Globus pallidus (tissue), 1 donor: ENCODE measurements at regions not wholly inside any gene's neighbourhood (a gene's known extent, or its start where the extent isn't known, plus 50 kb on each side); places are given as distances from the start of the nearest gene placed in this dataset.

Experiments
- DNase-seq: peaks from one replicate; pipeline ENCODE4 v3.0.0-alpha.2; 2015; ENCODE audit warnings: low spot score

DNA sequence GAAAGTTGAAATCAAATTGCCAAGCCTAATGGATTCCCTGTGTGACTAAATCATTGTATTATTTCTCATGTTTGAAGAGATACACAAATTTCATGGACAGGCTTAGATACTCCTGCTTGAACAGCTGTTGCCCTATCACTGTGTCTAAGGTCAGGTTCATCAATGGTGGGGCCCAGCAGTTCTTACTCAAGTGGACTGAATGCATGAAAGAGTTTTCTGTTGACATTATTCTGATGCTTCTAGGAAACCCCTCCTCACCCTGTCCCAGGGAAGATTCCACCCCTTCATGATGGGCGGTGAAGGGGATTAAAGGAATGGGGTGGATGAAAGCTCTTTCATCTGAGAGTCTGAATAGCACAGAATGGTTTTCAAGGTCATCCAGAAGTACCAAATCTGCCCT lies 148.8 kb downstream of the INO80D start:
- DNase-seq = no peak

DNA sequence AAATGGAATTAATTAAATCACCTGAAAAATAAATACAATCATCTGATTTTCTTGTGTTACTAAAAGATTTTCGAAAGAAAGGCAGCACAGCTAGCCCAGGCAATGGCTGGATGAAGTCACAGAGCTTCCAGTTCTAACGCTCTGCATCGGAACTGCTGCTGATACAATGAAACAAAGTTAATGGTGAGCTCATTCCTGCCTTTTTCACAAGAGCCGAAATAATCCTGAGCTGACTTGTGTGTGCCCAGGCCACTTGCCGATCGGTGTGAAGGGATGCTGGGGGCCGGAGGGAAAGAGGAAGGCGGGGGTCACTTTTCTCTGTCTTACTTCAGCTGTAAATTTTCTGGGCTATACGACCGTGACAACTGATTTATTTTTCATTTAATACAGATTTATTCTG lies 149.5 kb downstream of the INO80D start:
- DNase-seq = no peak

DNA sequence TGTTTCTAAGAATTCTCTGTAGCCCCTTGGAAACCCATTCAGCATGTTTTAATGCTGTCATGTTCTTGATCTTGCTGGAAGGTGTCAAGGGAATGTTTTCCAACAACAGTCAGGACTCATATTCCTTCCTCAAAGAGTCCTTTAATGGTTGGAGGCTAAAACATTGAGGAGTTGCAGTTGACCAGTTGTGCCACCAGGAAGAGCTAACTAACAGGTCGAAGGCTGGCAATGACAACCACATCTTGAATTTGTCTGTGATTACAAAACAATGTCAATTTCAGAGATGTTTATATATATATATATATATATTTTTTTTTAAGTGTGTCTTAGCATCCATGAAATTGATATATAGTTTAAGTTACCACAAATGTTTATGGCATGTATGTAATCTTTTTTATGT lies 151.5 kb downstream of the INO80D start:
- DNase-seq = no peak

GRCh38 chr2:205932861-205933260 lies 153.1 kb downstream of the INO80D start:
- DNase-seq = no peak

DNA sequence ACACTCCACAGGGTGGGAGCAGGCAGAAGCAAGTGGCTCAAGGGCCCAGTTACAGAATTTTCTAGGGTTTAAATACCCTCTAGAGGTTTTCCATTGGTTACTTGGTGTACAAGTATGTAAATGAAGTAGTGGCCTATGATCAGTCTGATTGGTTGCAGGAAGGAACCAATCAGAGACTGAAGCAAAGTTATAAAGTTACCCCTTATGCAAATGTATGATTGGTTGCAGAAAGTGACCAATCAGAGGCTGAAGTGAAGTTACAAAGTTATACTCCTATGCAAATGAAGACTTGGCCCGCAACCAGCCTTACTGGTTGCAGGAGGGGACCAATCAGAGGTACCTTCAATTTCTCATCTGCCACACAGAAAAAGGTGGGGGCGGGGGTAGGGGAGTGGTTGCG lies 154.6 kb downstream of the INO80D start:
- no peak for DNase-seq

DNA sequence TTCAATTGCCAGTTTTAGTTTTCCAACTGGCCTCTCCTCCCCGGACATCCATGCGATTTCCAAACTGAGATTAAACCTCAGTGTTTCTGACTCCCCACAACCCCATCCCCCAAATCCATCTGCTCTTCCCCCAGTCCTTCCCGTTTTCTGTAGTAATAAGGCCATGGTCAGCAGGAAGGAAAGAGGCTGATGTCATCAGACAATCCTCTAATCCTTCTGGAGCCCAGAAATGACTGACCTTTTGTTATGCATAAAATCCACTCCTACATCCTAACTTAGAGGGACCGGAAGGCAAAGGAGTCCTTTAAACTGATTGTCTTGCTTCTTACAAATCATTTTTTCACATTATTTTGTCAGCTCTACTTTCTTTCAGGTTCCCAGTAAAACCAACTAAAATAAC lies 155.8 kb downstream of the INO80D start:
- DNase-seq = no peak

GRCh38 chr2:205929246-205929942 lies 156.6 kb downstream of the INO80D start:
- no peak for DNase-seq

- peak; percentile 48 for DNase-seq
Observed at GRCh38 chr2:205925373-205926337, 160.3 kb downstream of the INO80D start.

DNA sequence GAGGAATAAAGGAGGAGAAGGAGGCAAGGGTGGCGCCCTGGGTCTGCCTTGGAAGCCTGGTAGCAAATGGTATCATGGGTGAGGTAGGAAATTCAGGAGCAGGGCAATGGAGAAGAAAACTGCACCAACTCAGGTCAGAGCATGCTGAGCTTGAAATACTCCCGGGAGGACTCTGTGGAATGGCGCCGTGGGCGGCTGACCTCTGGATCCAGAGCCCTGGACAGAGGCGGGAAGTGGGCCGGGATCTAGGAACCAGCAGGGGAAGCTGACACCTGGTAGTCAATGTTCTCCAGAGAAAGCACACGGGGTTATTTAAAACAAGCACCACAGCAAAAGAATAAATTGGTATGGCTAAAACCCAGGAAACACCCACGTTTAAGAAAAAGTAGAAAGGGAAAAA lies 161.3 kb downstream of the INO80D start:
- DNase-seq = no peak

DNA sequence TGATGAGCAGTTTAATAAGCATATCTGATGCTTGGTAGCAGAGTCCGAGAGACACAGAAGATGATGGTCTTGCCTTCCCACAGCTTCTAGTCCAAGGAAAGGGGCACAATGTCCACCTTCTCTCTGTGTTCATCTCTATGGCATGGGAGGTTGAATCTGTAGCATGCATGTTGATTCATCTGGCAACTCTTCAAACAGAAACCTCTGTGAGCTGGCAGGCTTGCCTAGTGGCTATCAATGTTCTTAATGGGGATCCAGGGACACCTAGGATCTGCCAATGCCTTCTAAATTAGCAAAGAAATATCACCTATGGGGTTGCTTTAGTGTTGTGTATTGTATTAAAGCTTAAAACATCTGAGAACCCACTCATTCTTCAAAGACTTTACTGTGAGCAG lies 170.8 kb downstream of the INO80D start:
- DNase-seq = no peak

DNA sequence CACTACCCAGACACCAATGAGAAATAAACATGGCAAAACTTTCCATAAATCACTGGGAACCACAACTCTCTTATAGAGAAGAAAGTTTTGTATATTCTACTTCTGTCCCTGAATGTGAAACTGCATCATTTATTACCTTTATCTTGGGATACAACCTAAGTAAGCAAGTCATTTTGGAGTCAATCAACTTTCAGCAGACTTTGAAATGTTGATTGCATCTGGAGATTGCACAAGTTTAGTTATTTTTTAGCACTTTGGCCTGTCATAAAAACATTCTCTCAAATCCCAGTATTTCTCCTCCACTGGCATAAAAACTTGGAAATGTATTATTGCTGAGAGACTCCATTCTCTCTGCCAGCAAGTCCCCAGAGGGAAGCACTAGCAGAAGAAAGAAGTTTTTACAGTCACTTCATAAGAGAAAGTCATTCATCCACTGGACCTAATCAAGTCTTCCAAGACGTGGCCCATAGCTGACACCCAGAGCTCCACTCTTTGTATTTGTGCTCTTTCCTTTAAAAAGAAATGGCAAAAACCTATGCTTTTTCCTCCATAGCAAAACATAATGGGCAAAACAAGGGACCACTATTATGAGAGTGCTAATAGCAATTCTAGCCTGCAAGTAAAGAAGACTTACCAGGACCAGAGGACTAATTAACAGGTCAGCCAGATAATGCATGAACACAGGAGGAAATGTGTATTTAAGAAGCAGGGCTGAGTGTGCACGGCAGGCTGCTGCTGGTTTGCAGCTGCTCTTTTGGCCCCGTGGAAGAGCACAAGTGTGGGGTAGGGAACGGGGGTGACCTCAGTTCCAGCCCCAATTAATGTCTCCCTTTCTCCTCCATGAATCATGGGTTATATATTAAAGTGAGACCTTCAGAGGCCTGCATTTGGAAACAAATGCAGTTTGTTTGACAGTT lies 171.5 kb downstream of the INO80D start:
- DNase-seq = no peak

DNA sequence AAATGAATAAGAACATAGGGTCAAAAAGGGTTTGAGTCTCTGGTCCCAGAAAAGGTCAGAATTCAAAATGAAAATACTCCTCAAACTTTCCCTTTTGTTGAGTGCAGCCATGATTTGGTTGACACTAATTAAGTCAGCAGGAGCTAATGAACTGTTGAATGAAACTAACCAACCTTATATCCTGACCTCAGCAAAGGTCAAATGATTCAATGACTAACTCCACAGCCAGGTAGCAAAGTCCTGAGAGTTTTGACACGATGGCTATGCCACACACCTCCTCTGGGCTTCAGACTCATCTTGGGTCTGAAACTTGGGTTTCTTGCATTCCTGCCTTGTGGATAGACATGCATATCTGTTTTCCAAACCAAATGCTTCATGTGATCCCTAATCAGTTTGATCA lies 172.3 kb downstream of the INO80D start:
- DNase-seq = no peak

- DNase-seq = no peak
Observed at GRCh38 chr2:205911306-205911705, 174.7 kb downstream of the INO80D start.

- no peak for DNase-seq
Observed at GRCh38 chr2:205909184-205909572, 176.8 kb downstream of the INO80D start.

DNA sequence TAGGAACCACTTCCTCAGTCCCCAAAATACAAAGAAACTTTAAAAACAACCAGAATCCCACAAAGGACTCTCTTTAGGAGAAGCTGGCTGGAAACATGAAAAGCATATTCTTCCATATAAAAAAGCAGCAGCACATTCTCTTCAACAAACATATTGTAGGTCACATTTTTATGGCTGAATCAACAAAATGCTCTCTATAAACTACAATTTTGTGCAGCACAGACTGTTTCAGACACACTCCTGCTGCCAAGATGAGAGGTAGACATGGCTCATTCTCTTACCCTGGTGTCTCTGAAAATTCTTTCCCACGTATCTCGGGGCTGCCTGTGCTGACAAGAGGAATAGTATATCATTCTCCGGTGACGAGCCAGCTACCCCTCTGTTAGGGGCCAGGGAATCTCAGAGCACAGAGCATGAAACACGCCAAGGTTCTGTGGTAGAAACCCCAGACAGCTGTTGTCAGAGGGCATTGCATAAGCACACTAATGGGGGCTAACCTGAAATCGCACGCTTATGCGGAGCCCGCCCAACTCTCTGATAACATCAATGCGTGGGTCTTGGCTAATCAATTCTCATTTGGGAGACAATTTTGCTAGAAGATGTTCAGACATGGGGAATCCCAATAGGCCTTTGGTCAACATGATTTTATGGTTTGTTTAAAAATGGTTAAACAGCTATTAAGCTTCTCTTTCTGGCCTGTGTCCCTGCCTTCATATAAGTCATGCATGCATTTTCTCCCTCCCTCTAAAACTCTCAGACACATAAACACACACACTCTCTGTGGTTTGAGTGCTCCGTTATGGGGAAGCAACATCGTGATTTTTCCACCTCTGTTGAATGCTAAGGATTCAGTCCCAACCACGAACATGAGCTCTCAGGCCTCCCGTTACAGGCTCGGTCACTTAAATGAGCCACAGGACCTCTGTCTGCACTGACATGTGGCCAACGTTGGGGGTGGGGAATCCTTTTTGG lies 177.5 kb downstream of the INO80D start:
- no peak for DNase-seq

DNA sequence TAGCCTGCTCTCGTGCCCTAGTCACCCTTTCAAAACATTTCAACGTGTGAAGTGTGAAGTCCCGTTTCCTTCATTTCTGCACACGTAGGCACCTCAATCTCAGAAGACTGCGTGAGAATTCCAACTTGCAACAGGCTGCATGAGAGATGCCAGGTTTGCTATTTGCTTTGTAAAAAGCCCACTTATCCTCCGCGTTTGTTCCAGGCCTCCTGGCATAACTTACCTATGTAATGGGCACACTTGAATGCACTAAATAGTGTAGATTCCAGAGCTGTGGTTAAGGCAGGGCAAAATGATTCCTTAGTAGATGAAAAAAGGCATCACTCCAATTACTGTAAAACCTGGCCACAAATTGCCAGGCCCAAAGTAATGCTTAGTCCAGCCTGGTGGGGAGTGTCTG lies 179.6 kb downstream of the INO80D start:
- no peak for DNase-seq

GRCh38 chr2:205905576-205905975 lies 180.4 kb downstream of the INO80D start:
- DNase-seq = no peak

GRCh38 chr2:205904873-205905272 lies 181.1 kb downstream of the INO80D start:
- DNase-seq = no peak

DNA sequence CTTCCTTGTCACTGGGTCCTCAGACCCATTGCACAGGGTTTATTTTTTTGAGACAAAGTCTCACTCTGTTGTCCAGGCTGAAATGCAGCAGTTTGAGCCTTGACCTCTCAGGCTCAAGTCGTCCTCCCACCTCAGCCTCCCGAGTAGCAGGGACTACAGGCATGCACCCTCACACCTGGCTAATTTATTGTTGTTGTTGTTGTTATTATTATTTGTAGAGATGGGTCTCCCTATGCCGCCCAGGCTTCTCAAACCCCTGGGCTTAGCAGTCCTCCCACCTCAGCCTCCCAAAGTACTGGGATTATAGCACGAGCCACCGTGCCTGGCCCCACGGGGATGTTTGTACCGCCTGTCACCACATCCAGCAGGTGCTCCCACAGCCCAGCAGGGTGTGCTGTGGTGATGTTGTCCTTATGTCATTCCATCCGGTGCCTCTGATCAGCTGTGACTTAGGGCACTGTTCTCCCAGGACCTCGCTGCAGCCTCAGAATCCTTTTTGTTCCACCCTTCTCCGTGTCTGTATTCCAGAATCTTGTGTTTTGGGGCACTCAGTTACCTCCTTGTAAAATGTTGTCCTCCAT lies 182.3 kb downstream of the INO80D start:
- DNase-seq = no peak

- no peak for DNase-seq
Observed at GRCh38 chr2:205902900-205903237, 183.1 kb downstream of the INO80D start.
